ENCODE measurements at regions not wholly inside any gene's neighbourhood (a gene's known extent, or its start where the extent isn't known, plus 50 kb on each side); places are given as distances from the start of the nearest gene placed in this dataset.

DNA sequence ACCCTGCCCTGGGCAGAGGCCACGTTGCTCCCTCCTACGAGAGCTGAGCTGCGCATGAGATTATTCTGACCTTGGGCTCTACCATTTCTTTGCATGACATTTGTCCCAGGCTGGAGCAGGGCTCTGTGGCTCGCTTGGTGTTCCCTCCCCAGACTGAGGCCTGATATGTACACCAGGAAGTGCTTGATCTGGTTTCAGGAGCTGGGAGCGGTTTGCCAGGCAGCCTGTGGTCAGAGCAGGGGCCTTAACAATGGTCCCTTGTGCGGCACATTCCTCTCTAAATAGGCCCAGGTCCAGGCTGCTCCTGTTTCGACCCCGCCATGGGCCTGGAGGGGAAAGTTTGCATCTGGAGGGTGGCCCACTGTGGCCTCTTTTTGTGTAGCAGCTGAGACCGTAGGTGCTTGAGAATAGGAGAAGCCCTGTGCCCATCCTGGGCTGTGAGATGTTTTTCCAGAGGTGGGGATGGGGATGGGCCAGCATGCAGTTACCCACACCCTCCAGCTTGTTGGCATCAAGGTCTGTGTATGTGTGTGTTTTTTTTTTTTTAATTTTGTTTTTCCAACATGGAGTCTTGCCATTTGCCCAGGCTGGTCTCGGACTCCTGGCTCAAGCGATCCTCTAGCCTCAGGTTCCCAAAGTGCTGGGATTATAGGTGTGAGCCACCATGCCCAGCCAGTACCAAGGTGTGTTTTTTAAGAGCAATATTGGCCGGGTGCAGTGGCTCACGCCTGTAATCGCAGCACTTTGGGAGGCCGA is 253.9 kb downstream of the SEC14L1 start (continued):
- no peak for TF ChIP-seq CLOCK (CRISPR knock-in tag; IDR thresholded peaks at IDR 0.05; ENCODE audit: borderline replicate concordance)
- no peak for TF ChIP-seq GTF2B (IDR thresholded peaks at IDR 0.05; ENCODE audit: extremely low read depth, insufficient read length)
- TF ChIP-seq ZNF717 (CRISPR knock-in tag; IDR thresholded peaks at IDR 0.05) = no peak
- TF ChIP-seq FUS (optimal IDR thresholded peaks at IDR 0.05; ENCODE audit: low read depth, low read length) = no peak
- no peak for TF ChIP-seq ARID2 (IDR thresholded peaks at IDR 0.05)
- no peak for TF ChIP-seq FOXJ2 (tag; IDR thresholded peaks at IDR 0.05)

- ChIA-PET POLR2A (interaction anchor here (0.6 kb wide), 1 partner anchor 204 kb away, joined by 3 read pairs; no protein-coding TSS in a partner anchor), CTCF (ENCODE audit: low intra/inter-chr PET ratio) (no interaction called here)
- peaks cover 9% of the 10 kb centered on the region for H3K9me1 ChIP-seq (ENCODE audit: control insufficient read depth, insufficient read depth, low read length)
- DNase-seq (ENCODE audit: extremely low read depth in 1 of 4, low spot score in 3 of 4) = no peak
- H3K4me1 ChIP-seq (replicated peaks in 1 of 2; ENCODE audit: control insufficient read depth in 2 of 2, insufficient read depth in 2 of 2, low read length in 2 of 2) = peaks cover 17 to 29% of the 10 kb centered on the region in 2 experiments
- H2AFZ ChIP-seq (ENCODE audit: low read depth, low read length) = no peak overlapping the region
- H4K20me1 ChIP-seq (replicated peaks; ENCODE audit: control insufficient read depth, insufficient read depth, low read length) = peaks cover 46% of the 10 kb centered on the region
- peaks cover 75% of the 10 kb centered on the region for H3K79me2 ChIP-seq (ENCODE audit: control insufficient read depth, insufficient read depth, low read length)
- ATAC-seq = no peak
- BruUV-seq (replicated peaks) = no TSS peak
- no peaks in the 10 kb centered on the region; the same call in 2 of the 3 replicates for H3K36me3 ChIP-seq (ENCODE audit: control insufficient read depth, insufficient read depth, low read length)
- WGBS (ENCODE audit: insufficient coverage, low coverage, missing lambda C conversion rate) = 86% methylated on average over 11 of the region's 14 CpGs
- no peak for FAIRE-seq
- H3K9ac ChIP-seq (ENCODE audit: insufficient read depth in 1 of 2, low read depth in 2 of 2, low read length in 2 of 2) = no peak overlapping the region
- no peak overlapping the region for H3K27ac ChIP-seq (ENCODE audit: extremely low read depth, low read depth, low read length)
- H3K27me3 ChIP-seq (ENCODE audit: control insufficient read depth in 2 of 2, insufficient read depth in 2 of 2, low read length in 2 of 2) = no peaks in the 10 kb centered on the region
- in situ Hi-C loops (cut with MboI) (no loop called here), intact Hi-C loops (cut with micrococcal nuclease) (no loop called here)
- no peak overlapping the region for H3K4me3 ChIP-seq
- no peaks in the 10 kb centered on the region for H3K9me3 ChIP-seq (replicated peaks; ENCODE audit: control insufficient read depth, insufficient read depth, low read depth, low read length)
- H3K4me2 ChIP-seq (ENCODE audit: insufficient read depth, low read length) = no peak overlapping the region
- TF ChIP-seq MTF1 (CRISPR knock-in tag; IDR thresholded peaks at IDR 0.05; ENCODE audit: borderline replicate concordance) (no peak), ZNF354B (CRISPR knock-in tag; IDR thresholded peaks at IDR 0.05) (no peak), E2F4 (CRISPR knock-in tag; IDR thresholded peaks at IDR 0.05; ENCODE audit: low read depth) (no peak), ZNF133 (CRISPR knock-in tag; IDR thresholded peaks at IDR 0.05) (no peak), ZNF785 (CRISPR knock-in tag; IDR thresholded peaks at IDR 0.05) (no peak), SIN3B (IDR thresholded peaks at IDR 0.05; ENCODE audit: low read depth) (no peak), ZNF253 (CRISPR knock-in tag; conservative IDR thresholded peaks at IDR 0.05) (no peak), CHCHD3 (CRISPR knock-in tag; IDR thresholded peaks at IDR 0.05) (no peak), MCM5 (IDR thresholded peaks at IDR 0.05; ENCODE audit: low read depth) (no peak), ZBTB8A (IDR thresholded peaks at IDR 0.05; ENCODE audit: partially characterized antibody) (no peak), MIER1 (IDR thresholded peaks at IDR 0.05; ENCODE audit: low read depth) (no peak)
These were observed 254.8 kb downstream of the SEC14L1 start for GRCh38 chr17:77395501-77396048.
